ENCODE measurements at regions not wholly inside any gene's neighbourhood (a gene's known extent, or its start where the extent isn't known, plus 50 kb on each side); places are given as distances from the start of the nearest gene placed in this dataset.

GRCh38 chr22:48752451-48753380 lies 1075.0 kb downstream of the BRD1 start:
- TF ChIP-seq CTCF (IDR thresholded peaks at IDR 0.05) (no peak), POLR2A (IDR thresholded peaks at IDR 0.05) (no peak), EP300 (IDR thresholded peaks at IDR 0.05) (no peak)
